ENCODE measurements at regions not wholly inside any gene's neighbourhood (a gene's known extent, or its start where the extent isn't known, plus 50 kb on each side); places are given as distances from the start of the nearest gene placed in this dataset.

GRCh38 chr9:107554636-107555035, 65.1 kb upstream of the KLF4 start:
- H3K36me3 ChIP-seq (replicated peaks in 1 of 2) = no peaks in the 10 kb centered on the region
- no peaks in the 10 kb centered on the region for H3K4me1 ChIP-seq (replicated peaks in 1 of 2)
- no peak overlapping the region for H3K4me3 ChIP-seq
- H3K27ac ChIP-seq = no peak overlapping the region
- TF ChIP-seq CTCF (IDR thresholded peaks at IDR 0.05) (no peak), POLR2A (IDR thresholded peaks at IDR 0.05) (no peak)
- DNase-seq = no peak
- H3K27me3 ChIP-seq = no peaks in the 10 kb centered on the region
- no peaks in the 10 kb centered on the region for H3K9me3 ChIP-seq (replicated peaks in 1 of 3)
- intact Hi-C loops (cut with DNase I) = no loop called here
- 63 to 70% (median 66%) methylated on average over 5 to 8 of the region's 8 CpGs for WGBS, 4 donors

DNA sequence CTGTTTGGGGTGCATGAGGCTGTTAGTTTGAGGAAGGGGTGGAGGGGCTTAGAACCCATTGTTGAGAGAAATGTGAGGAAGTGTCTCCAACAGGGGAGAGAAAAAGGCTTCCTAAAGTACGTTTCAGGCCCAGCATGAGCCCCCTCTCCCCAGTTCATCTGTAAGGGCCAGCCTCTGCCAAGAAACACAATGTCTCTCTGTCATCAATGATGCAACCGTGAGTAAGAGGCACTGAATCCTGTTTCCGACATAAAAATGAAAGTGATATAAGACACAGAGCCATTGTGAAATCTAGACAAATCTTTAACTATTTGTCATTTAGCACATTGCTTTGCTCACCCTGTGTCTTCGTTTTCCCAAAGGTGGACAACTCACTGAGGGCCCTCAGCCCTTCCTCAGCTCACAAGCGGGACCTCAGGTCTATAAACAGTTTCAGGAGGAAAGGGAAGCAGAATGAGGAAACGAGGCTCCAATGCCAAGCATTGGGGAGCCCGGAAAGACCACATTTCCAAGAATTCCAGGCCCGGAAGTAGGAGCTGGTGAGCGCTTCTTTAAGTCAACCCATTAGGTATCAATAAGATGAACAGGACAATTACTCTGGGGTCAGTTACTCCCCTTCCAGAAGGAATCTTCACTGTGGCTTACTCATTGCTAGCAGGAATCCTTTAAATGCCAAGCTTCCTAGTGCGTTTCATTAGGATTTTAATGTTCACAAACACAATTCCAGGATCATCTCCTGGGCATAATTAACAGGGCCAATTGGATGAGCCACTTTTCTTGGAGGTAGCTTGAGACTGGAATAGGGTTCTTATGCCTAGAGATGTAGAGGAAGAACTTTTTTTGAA, 59.0 kb upstream of the KLF4 start:
- TF ChIP-seq POLR2A (IDR thresholded peaks at IDR 0.05) = no peak
- TF ChIP-seq CTCF (IDR thresholded peaks at IDR 0.05) = no peak
- peak overlapping the region in 1 of 4 donors; percentile 48 for H3K4me3 ChIP-seq
- 41 to 49% (median 45%) methylated on average over 10 of the region's 10 CpGs for WGBS, 4 donors

GRCh38 chr9:107547772-107548297, 58.3 kb upstream of the KLF4 start:
- TF ChIP-seq POLR2A (IDR thresholded peaks at IDR 0.05) (no peak), CTCF (IDR thresholded peaks at IDR 0.05) (no peak)
- Histone ChIP-seq H3K4me1 (replicated peaks in 1 of 2) (peaks cover 9 to 19% of the 10 kb centered on the region in 2 donors), H3K36me3 (replicated peaks in 1 of 2) (no peaks in the 10 kb centered on the region), H3K4me3 (peak overlapping the region in 1 of 4 donors; percentile 48), H3K9me3 (replicated peaks in 1 of 3) (no peaks in the 10 kb centered on the region), H3K27me3 (no peaks in the 10 kb centered on the region), H3K27ac (peak overlapping the region in 1 of 5 donors; percentile 61)
- DNase-seq = peak in 4 of 7 donors; percentile 23 to 45 (median 34)
- intact Hi-C loops (cut with DNase I) = no loop called here
- WGBS, 4 donors = 18 to 31% (median 21%) methylated on average over 3 of the region's 3 CpGs

More for the DNA sequence above, 59.0 kb upstream of the KLF4 start:
- Histone ChIP-seq H3K36me3 (replicated peaks in 1 of 2) (no peaks in the 10 kb centered on the region), H3K27ac (peak overlapping the region in 2 of 5 donors; percentile 61 to 66), H3K4me1 (replicated peaks in 1 of 2) (peaks cover 9 to 19% of the 10 kb centered on the region in 2 donors), H3K9me3 (replicated peaks in 1 of 3) (no peaks in the 10 kb centered on the region), H3K27me3 (no peaks in the 10 kb centered on the region)
- intact Hi-C loops (cut with DNase I) = no loop called here
- DNase-seq = peak; percentile 33 to 78 (median 69)

- Histone ChIP-seq H3K27me3 (no peaks in the 10 kb centered on the region), H3K27ac (no peak overlapping the region), H3K36me3 (replicated peaks in 1 of 2) (no peaks in the 10 kb centered on the region), H3K9me3 (replicated peaks in 1 of 3) (no peaks in the 10 kb centered on the region), H3K4me3 (no peak overlapping the region), H3K4me1 (replicated peaks in 1 of 2) (peaks cover 9 to 19% of the 10 kb centered on the region in 2 donors)
- intact Hi-C loops (cut with DNase I) = no loop called here
- no peak for DNase-seq
- WGBS, 4 donors = 88 to 100% (median 95%) methylated on average over 2 of the region's 2 CpGs
- no peak for TF ChIP-seq POLR2A (IDR thresholded peaks at IDR 0.05)
Measured at GRCh38 chr9:107547303-107547702, 57.7 kb upstream of the KLF4 start.

Data from adrenal gland (tissue), 9 donors.